ENCODE measurements at regions not wholly inside any gene's neighbourhood (a gene's known extent, or its start where the extent isn't known, plus 50 kb on each side); places are given as distances from the start of the nearest gene placed in this dataset.
"Not testable (repeated sequence)": the region's sequence is repeated elsewhere in the genome, so short reads cannot be mapped to it uniquely, and the experiment has no call there.

GRCh38 chr7:142627223-142627622 lies 122.0 kb upstream of the PRSS1 start:
- TF ChIP-seq POLR2A, POLR2AphosphoS5 (IDR thresholded peaks at IDR 0.05; ENCODE audit: low read depth, low read length): not testable (repeated sequence)

All from GM12892 (cell line).